Neural progenitor cell (in vitro differentiated cells): ENCODE measurements at regions not wholly inside any gene's neighbourhood (a gene's known extent, or its start where the extent isn't known, plus 50 kb on each side); places are given as distances from the start of the nearest gene placed in this dataset.

ENCODE experiments used
- DNase-seq: peaks from one replicate; pipeline ENCODE4 v3.0.0-alpha.2; 2016; ENCODE audit warnings: low spot score
- H2AFZ ChIP-seq: fragments of 200-600 bp; sonication (generic); replicated peaks from 2 replicates; pipeline ENCODE4 v1.6.1; 2016; ENCODE audit warnings: antibody characterized with exemption
- H3F3A ChIP-seq: fragments of 200-600 bp; sonication (generic); 2 replicates; pipeline ENCODE4 v1.6.1; 2016; ENCODE audit warnings: antibody characterized with exemption, low read depth
- H3K27ac ChIP-seq: fragments of 200-600 bp; sonication (generic); 2 replicates; pipeline ENCODE4 v1.5.1; 2016; ENCODE audit warnings: mild to moderate bottlenecking
- H3K27me3 ChIP-seq: fragments of 200-600 bp; sonication (generic); 2 replicates; pipeline ENCODE4 v1.6.1; 2016; ENCODE audit warnings: mild to moderate bottlenecking, moderate library complexity
- H3K36me3 ChIP-seq: fragments of 200-600 bp; sonication (generic); 2 replicates; pipeline ENCODE4 v1.5.1; 2016
- H3K4me1 ChIP-seq: fragments of 200-600 bp; sonication (generic); 2 replicates; pipeline ENCODE4 v1.6.1; 2016; ENCODE audit warnings: mixed run types
- H3K4me2 ChIP-seq: fragments of 200-600 bp; sonication (generic); 2 replicates; pipeline ENCODE4 v1.6.1; 2016
- H3K4me3 ChIP-seq: fragments of 200-600 bp; sonication (generic); 2 replicates; pipeline ENCODE4 v1.5.1; 2016
- H3K79me2 ChIP-seq: fragments of 200-600 bp; sonication (generic); 2 replicates; pipeline ENCODE4 v1.6.1; 2016; ENCODE audit warnings: low read depth
- H3K9ac ChIP-seq: fragments of 200-600 bp; sonication (generic); 2 replicates; pipeline ENCODE4 v1.6.1; 2016
- H3K9me3 ChIP-seq: fragments of 200-600 bp; sonication (generic); 2 replicates; pipeline ENCODE4 v1.5.1; 2016; ENCODE audit warnings: low read depth
- H4K20me1 ChIP-seq: fragments of 200-600 bp; sonication (generic); 2 replicates; pipeline ENCODE4 v1.6.1; 2016; ENCODE audit warnings: low read depth
- H3K27ac Mint-ChIP-seq: 3 replicates; pipeline ENCODE4 v1.8.0; 2021; ENCODE audit warnings: mixed read lengths
- H3K27me3 Mint-ChIP-seq: 2 replicates; pipeline ENCODE4 v1.8.0; 2022; ENCODE audit warnings: low read depth, mild to moderate bottlenecking, inconsistent platforms, moderate library complexity, mixed read lengths; ENCODE audit not compliant: insufficient read depth
- H3K36me3 Mint-ChIP-seq: 3 replicates; pipeline ENCODE4 v1.8.0; 2021; ENCODE audit warnings: mixed read lengths
- H3K4me1 Mint-ChIP-seq: 3 replicates; pipeline ENCODE4 v1.8.0; 2021; ENCODE audit warnings: mixed read lengths
- H3K4me3 Mint-ChIP-seq: 3 replicates; pipeline ENCODE4 v1.8.0; 2021; ENCODE audit warnings: mild to moderate bottlenecking, moderate library complexity, mixed read lengths
- H3K9me3 Mint-ChIP-seq: 3 replicates; pipeline ENCODE4 v1.8.0; 2020; ENCODE audit warnings: mixed read lengths
- EZH2 ChIP-seq: fragments of 200-600 bp; sonication (generic); IDR thresholded peaks from 2 replicates; pipeline ENCODE4 v1.6.1; 2017; ENCODE audit warnings: antibody characterized with exemption, mild to moderate bottlenecking, moderate library complexity
- EZH2phosphoT487 ChIP-seq: fragments of 200-600 bp; sonication (generic); IDR thresholded peaks from 2 replicates; pipeline ENCODE4 v1.6.1; 2017; ENCODE audit warnings: antibody characterized with exemption
- TF ChIP-seq, protein P1 (sequence below): fragments of 200-600 bp; sonication (generic); IDR thresholded peaks from 2 replicates; pipeline ENCODE4 v1.5.1; 2017; ENCODE audit warnings: antibody characterized with exemption, mild to moderate bottlenecking

GRCh38 chr6:100237821-100238220 is 226.9 kb downstream of the SIM1 start:
- Histone ChIP-seq H3K4me2 (no peak overlapping the region), H3K9me3 (no peaks in the 10 kb centered on the region), H3K4me3 (no peak overlapping the region), H3K27me3 (no peaks in the 10 kb centered on the region), H3K79me2 (no peaks in the 10 kb centered on the region), H3F3A (no peaks in the 10 kb centered on the region), H2AFZ (no peak overlapping the region), H3K36me3 (no peaks in the 10 kb centered on the region), H3K9ac (no peak overlapping the region), H4K20me1 (no peaks in the 10 kb centered on the region), H3K27ac (no peak overlapping the region), H3K4me1 (peaks cover 14% of the 10 kb centered on the region)
- Mint-ChIP-seq H3K27ac (no peak overlapping the region), H3K4me1 (peaks cover 23% of the 10 kb centered on the region), H3K4me3 (no peak overlapping the region), H3K36me3 (no peaks in the 10 kb centered on the region), H3K9me3 (no peaks in the 10 kb centered on the region), H3K27me3 (peaks cover 4% of the 10 kb centered on the region)
- TF ChIP-seq EZH2phosphoT487 (no peak), EZH2 (no peak)
- TF ChIP-seq, protein P1, sequence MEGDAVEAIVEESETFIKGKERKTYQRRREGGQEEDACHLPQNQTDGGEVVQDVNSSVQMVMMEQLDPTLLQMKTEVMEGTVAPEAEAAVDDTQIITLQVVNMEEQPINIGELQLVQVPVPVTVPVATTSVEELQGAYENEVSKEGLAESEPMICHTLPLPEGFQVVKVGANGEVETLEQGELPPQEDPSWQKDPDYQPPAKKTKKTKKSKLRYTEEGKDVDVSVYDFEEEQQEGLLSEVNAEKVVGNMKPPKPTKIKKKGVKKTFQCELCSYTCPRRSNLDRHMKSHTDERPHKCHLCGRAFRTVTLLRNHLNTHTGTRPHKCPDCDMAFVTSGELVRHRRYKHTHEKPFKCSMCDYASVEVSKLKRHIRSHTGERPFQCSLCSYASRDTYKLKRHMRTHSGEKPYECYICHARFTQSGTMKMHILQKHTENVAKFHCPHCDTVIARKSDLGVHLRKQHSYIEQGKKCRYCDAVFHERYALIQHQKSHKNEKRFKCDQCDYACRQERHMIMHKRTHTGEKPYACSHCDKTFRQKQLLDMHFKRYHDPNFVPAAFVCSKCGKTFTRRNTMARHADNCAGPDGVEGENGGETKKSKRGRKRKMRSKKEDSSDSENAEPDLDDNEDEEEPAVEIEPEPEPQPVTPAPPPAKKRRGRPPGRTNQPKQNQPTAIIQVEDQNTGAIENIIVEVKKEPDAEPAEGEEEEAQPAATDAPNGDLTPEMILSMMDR: no peak
- DNase-seq: no peak

DNA sequence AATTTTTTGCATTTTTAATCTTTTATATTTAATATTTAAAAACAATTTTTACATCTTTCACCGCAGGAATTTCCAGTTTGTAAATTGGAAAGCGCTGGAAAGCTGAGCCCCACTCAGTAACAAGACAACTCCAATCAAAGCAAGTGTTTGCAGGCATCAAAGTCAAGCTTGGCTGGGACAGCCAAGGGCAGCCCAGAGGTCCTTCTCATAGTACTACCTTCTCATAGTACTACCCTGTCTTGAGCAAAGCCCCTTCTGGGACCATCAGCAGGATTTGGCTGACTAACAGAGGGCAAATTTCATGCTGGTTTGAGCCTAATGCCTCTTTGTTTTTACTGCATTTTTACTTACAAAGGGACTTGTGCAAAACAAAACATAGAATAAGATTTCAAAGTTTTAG is 228.3 kb downstream of the SIM1 start:
- H3K4me3 ChIP-seq: no peak overlapping the region
- peaks cover 14% of the 10 kb centered on the region for H3K4me1 ChIP-seq
- H3K27me3 ChIP-seq: no peaks in the 10 kb centered on the region
- Mint-ChIP-seq H3K4me1 (peaks cover 23% of the 10 kb centered on the region), H3K4me3 (no peak overlapping the region), H3K36me3 (no peaks in the 10 kb centered on the region), H3K9me3 (no peaks in the 10 kb centered on the region), H3K27ac (no peak overlapping the region), H3K27me3 (peaks cover 6% of the 10 kb centered on the region)
- no peak for DNase-seq
- TF ChIP-seq, protein P1: no peak
- TF ChIP-seq EZH2 (no peak), EZH2phosphoT487 (no peak)
- no peak overlapping the region for H3K27ac ChIP-seq
- no peaks in the 10 kb centered on the region for H3K9me3 ChIP-seq
- H3K79me2 ChIP-seq: no peaks in the 10 kb centered on the region
- no peaks in the 10 kb centered on the region for H3K36me3 ChIP-seq
- no peak overlapping the region for H2AFZ ChIP-seq
- H3K4me2 ChIP-seq: no peak overlapping the region
- H4K20me1 ChIP-seq: no peaks in the 10 kb centered on the region
- no peaks in the 10 kb centered on the region for H3F3A ChIP-seq
- no peak overlapping the region for H3K9ac ChIP-seq

DNA sequence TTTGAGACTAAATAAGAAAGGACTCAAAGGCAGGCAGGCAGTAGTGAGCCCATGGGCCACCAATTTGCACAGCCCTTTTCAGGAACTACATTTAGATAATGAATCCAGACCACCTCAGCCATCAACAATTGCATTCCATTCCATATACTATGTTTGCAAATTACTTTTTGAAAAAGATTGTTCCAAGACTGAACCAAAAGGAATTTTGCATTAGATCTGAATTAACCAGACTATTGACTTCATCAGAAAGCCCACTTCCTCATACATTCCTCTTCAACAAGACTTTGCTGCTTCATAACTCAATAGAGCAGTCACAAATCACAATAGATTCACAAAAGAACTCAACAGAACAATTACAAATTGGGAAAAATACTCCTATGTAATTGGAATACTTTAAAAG is 229.1 kb downstream of the SIM1 start:
- H3F3A ChIP-seq: no peaks in the 10 kb centered on the region
- H3K9me3 ChIP-seq: no peaks in the 10 kb centered on the region
- DNase-seq: no peak
- no peak overlapping the region for H3K4me2 ChIP-seq
- peaks cover 25% of the 10 kb centered on the region for H3K4me1 Mint-ChIP-seq
- H3K36me3 Mint-ChIP-seq: no peaks in the 10 kb centered on the region
- peaks cover 3% of the 10 kb centered on the region for H3K27me3 Mint-ChIP-seq
- H3K27ac ChIP-seq: no peak overlapping the region
- H4K20me1 ChIP-seq: no peaks in the 10 kb centered on the region
- H3K27me3 ChIP-seq: no peaks in the 10 kb centered on the region
- no peak overlapping the region for H2AFZ ChIP-seq
- no peaks in the 10 kb centered on the region for H3K79me2 ChIP-seq
- H3K27ac Mint-ChIP-seq: no peak overlapping the region
- H3K4me3 ChIP-seq: no peak overlapping the region
- no peaks in the 10 kb centered on the region for H3K9me3 Mint-ChIP-seq
- H3K9ac ChIP-seq: no peak overlapping the region
- no peak overlapping the region for H3K4me3 Mint-ChIP-seq
- peaks cover 14% of the 10 kb centered on the region for H3K4me1 ChIP-seq
- no peaks in the 10 kb centered on the region for H3K36me3 ChIP-seq
- TF ChIP-seq, protein P1: no peak

- Histone ChIP-seq H3K4me2 (no peak overlapping the region), H3K4me3 (no peak overlapping the region), H3K9ac (no peak overlapping the region), H3K36me3 (no peaks in the 10 kb centered on the region), H3K27me3 (no peaks in the 10 kb centered on the region), H3F3A (peaks cover 4% of the 10 kb centered on the region), H3K9me3 (no peaks in the 10 kb centered on the region), H3K27ac (no peak overlapping the region), H3K4me1 (peaks cover 24% of the 10 kb centered on the region), H4K20me1 (no peaks in the 10 kb centered on the region), H2AFZ (no peak overlapping the region), H3K79me2 (no peaks in the 10 kb centered on the region)
- Mint-ChIP-seq H3K27ac (no peak overlapping the region), H3K36me3 (no peaks in the 10 kb centered on the region), H3K4me1 (peaks cover 35% of the 10 kb centered on the region), H3K27me3 (peaks cover 3% of the 10 kb centered on the region), H3K9me3 (no peaks in the 10 kb centered on the region), H3K4me3 (no peak overlapping the region)
- no peak for DNase-seq
- TF ChIP-seq EZH2: no peak
- TF ChIP-seq EZH2phosphoT487: no peak
- TF ChIP-seq, protein P1: no peak
Measured at GRCh38 chr6:100234625-100235024, 230.1 kb downstream of the SIM1 start.
